Neural progenitor cell (in vitro differentiated cells): ENCODE measurements at regions not wholly inside any gene's neighbourhood (a gene's known extent, or its start where the extent isn't known, plus 50 kb on each side); places are given as distances from the start of the nearest gene placed in this dataset.
A peak's percentile ranks its signal among the peaks of the same experiment; 100 is the strongest.

Experiments used
- DNase-seq: peaks from one replicate; pipeline ENCODE4 v3.0.0-alpha.2; 2016; ENCODE audit warnings: low spot score
- H2AFZ ChIP-seq: fragments of 200-600 bp; sonication (generic); replicated peaks from 2 replicates; pipeline ENCODE4 v1.6.1; 2016; ENCODE audit warnings: antibody characterized with exemption
- H3F3A ChIP-seq: fragments of 200-600 bp; sonication (generic); 2 replicates; pipeline ENCODE4 v1.6.1; 2016; ENCODE audit warnings: antibody characterized with exemption, low read depth
- H3K27ac ChIP-seq: fragments of 200-600 bp; sonication (generic); 2 replicates; pipeline ENCODE4 v1.5.1; 2016; ENCODE audit warnings: mild to moderate bottlenecking
- H3K27me3 ChIP-seq: fragments of 200-600 bp; sonication (generic); 2 replicates; pipeline ENCODE4 v1.6.1; 2016; ENCODE audit warnings: mild to moderate bottlenecking, moderate library complexity
- H3K36me3 ChIP-seq: fragments of 200-600 bp; sonication (generic); 2 replicates; pipeline ENCODE4 v1.5.1; 2016
- H3K4me1 ChIP-seq: fragments of 200-600 bp; sonication (generic); 2 replicates; pipeline ENCODE4 v1.6.1; 2016; ENCODE audit warnings: mixed run types
- H3K4me2 ChIP-seq: fragments of 200-600 bp; sonication (generic); 2 replicates; pipeline ENCODE4 v1.6.1; 2016
- H3K4me3 ChIP-seq: fragments of 200-600 bp; sonication (generic); 2 replicates; pipeline ENCODE4 v1.5.1; 2016
- H3K79me2 ChIP-seq: fragments of 200-600 bp; sonication (generic); 2 replicates; pipeline ENCODE4 v1.6.1; 2016; ENCODE audit warnings: low read depth
- H3K9ac ChIP-seq: fragments of 200-600 bp; sonication (generic); 2 replicates; pipeline ENCODE4 v1.6.1; 2016
- H3K9me3 ChIP-seq: fragments of 200-600 bp; sonication (generic); 2 replicates; pipeline ENCODE4 v1.5.1; 2016; ENCODE audit warnings: low read depth
- H4K20me1 ChIP-seq: fragments of 200-600 bp; sonication (generic); 2 replicates; pipeline ENCODE4 v1.6.1; 2016; ENCODE audit warnings: low read depth
- H3K27ac Mint-ChIP-seq: 3 replicates; pipeline ENCODE4 v1.8.0; 2021; ENCODE audit warnings: mixed read lengths
- H3K27me3 Mint-ChIP-seq: 2 replicates; pipeline ENCODE4 v1.8.0; 2022; ENCODE audit warnings: low read depth, mild to moderate bottlenecking, inconsistent platforms, moderate library complexity, mixed read lengths; ENCODE audit not compliant: insufficient read depth
- H3K36me3 Mint-ChIP-seq: 3 replicates; pipeline ENCODE4 v1.8.0; 2021; ENCODE audit warnings: mixed read lengths
- H3K4me1 Mint-ChIP-seq: 3 replicates; pipeline ENCODE4 v1.8.0; 2021; ENCODE audit warnings: mixed read lengths
- H3K4me3 Mint-ChIP-seq: 3 replicates; pipeline ENCODE4 v1.8.0; 2021; ENCODE audit warnings: mild to moderate bottlenecking, moderate library complexity, mixed read lengths
- H3K9me3 Mint-ChIP-seq: 3 replicates; pipeline ENCODE4 v1.8.0; 2020; ENCODE audit warnings: mixed read lengths
- EZH2 ChIP-seq: fragments of 200-600 bp; sonication (generic); IDR thresholded peaks from 2 replicates; pipeline ENCODE4 v1.6.1; 2017; ENCODE audit warnings: antibody characterized with exemption, mild to moderate bottlenecking, moderate library complexity
- EZH2phosphoT487 ChIP-seq: fragments of 200-600 bp; sonication (generic); IDR thresholded peaks from 2 replicates; pipeline ENCODE4 v1.6.1; 2017; ENCODE audit warnings: antibody characterized with exemption
- TF ChIP-seq, protein P1 (sequence below): fragments of 200-600 bp; sonication (generic); IDR thresholded peaks from 2 replicates; pipeline ENCODE4 v1.5.1; 2017; ENCODE audit warnings: antibody characterized with exemption, mild to moderate bottlenecking

DNA sequence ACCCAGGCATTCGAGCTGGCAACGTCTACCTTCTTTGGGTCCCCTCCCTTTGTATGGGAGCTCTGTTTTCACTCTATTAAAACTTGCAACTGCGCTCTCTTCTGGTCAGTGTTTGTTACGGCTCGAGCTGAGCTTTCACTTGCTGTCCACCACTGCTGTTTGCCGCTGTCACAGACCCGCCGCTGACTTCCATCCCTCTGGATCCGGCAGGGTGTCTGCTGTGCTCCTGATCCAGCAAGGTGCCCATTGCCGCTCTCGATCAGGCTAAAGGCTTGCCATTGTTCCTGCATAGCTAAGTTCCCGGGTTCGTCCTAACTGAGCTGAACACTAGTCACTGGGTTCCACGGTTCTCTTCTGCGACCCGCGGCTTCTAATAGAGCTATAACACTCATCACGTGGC, 183.5 kb upstream of the GALNTL6 start:
- peaks cover 3% of the 10 kb centered on the region for H3K27me3 Mint-ChIP-seq
- DNase-seq = peak; percentile 25
- no peaks in the 10 kb centered on the region for H3K4me1 ChIP-seq
- peak overlapping the region; percentile 34 for H3K27ac Mint-ChIP-seq
- no peaks in the 10 kb centered on the region for H3K79me2 ChIP-seq
- H3K4me3 ChIP-seq = no peak overlapping the region
- no peaks in the 10 kb centered on the region for H4K20me1 ChIP-seq
- H2AFZ ChIP-seq = no peak overlapping the region
- no peaks in the 10 kb centered on the region for H3K9me3 ChIP-seq
- no peaks in the 10 kb centered on the region for H3K27me3 ChIP-seq
- H3K9ac ChIP-seq = no peak overlapping the region
- H3K4me2 ChIP-seq = no peak overlapping the region
- no peaks in the 10 kb centered on the region for H3K36me3 Mint-ChIP-seq
- no peak for TF ChIP-seq EZH2
- TF ChIP-seq, protein P1, sequence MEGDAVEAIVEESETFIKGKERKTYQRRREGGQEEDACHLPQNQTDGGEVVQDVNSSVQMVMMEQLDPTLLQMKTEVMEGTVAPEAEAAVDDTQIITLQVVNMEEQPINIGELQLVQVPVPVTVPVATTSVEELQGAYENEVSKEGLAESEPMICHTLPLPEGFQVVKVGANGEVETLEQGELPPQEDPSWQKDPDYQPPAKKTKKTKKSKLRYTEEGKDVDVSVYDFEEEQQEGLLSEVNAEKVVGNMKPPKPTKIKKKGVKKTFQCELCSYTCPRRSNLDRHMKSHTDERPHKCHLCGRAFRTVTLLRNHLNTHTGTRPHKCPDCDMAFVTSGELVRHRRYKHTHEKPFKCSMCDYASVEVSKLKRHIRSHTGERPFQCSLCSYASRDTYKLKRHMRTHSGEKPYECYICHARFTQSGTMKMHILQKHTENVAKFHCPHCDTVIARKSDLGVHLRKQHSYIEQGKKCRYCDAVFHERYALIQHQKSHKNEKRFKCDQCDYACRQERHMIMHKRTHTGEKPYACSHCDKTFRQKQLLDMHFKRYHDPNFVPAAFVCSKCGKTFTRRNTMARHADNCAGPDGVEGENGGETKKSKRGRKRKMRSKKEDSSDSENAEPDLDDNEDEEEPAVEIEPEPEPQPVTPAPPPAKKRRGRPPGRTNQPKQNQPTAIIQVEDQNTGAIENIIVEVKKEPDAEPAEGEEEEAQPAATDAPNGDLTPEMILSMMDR = no peak
- no peak for TF ChIP-seq EZH2phosphoT487
- H3F3A ChIP-seq = no peaks in the 10 kb centered on the region
- H3K4me3 Mint-ChIP-seq = no peak overlapping the region
- no peak overlapping the region for H3K27ac ChIP-seq
- no peaks in the 10 kb centered on the region for H3K36me3 ChIP-seq
- peaks cover 4% of the 10 kb centered on the region for H3K9me3 Mint-ChIP-seq
- H3K4me1 Mint-ChIP-seq = no peaks in the 10 kb centered on the region

DNA sequence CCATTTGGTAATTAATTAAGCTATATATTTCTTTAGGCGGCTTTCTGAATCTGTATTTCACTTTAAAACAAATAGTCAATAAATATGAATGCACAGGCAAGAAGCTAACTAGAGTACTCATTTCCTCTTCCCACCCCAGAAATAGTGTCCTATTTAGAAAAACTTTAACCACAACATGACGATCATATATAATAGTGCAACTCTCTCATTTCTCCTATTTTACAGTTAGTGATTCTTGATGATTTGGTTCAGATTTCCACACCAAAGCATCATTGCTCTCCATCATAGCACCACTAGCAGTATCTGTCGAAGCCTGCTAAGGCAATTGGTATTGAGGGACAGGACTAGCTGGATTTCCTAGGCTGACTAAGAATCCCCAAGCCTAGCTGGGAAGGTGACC, 184.0 kb upstream of the GALNTL6 start:
- no peak for TF ChIP-seq EZH2
- TF ChIP-seq EZH2phosphoT487 = no peak
- TF ChIP-seq, protein P1 = no peak
- peaks cover 4% of the 10 kb centered on the region for H3K9me3 Mint-ChIP-seq
- no peak for DNase-seq
- H3K4me1 ChIP-seq = no peaks in the 10 kb centered on the region
- no peak overlapping the region for H2AFZ ChIP-seq
- H3K9ac ChIP-seq = no peak overlapping the region
- H3K27ac Mint-ChIP-seq = no peak overlapping the region
- no peaks in the 10 kb centered on the region for H3K9me3 ChIP-seq
- no peaks in the 10 kb centered on the region for H3K27me3 Mint-ChIP-seq
- no peaks in the 10 kb centered on the region for H3K36me3 Mint-ChIP-seq
- no peaks in the 10 kb centered on the region for H3K4me1 Mint-ChIP-seq
- H3K27me3 ChIP-seq = no peaks in the 10 kb centered on the region
- no peak overlapping the region for H3K4me3 ChIP-seq
- H3K4me2 ChIP-seq = no peak overlapping the region
- no peaks in the 10 kb centered on the region for H3K36me3 ChIP-seq
- no peak overlapping the region for H3K4me3 Mint-ChIP-seq
- no peaks in the 10 kb centered on the region for H4K20me1 ChIP-seq
- H3K27ac ChIP-seq = no peak overlapping the region
- H3F3A ChIP-seq = no peaks in the 10 kb centered on the region
- no peaks in the 10 kb centered on the region for H3K79me2 ChIP-seq

DNA sequence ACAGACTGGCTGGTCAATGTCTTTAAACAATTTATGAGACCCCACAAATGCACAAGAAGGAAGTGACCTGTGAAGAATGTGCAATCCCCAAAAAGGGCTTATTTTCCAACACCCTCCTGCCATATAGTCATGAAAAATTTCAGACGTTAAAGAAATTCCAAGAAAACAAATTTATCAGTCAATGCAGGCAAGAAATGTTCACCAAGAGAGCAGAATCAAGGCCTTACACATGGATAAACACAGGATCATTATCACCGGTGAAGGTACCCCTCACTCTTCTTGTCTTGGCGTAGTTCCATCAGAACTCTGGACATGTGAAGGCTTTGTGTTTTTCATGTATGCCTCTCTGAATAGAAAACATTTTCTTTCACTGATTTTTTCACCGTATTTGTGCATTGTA, 186.7 kb upstream of the GALNTL6 start:
- Histone ChIP-seq H3F3A (no peaks in the 10 kb centered on the region), H3K27me3 (no peaks in the 10 kb centered on the region), H3K4me2 (no peak overlapping the region), H3K4me1 (no peaks in the 10 kb centered on the region), H3K36me3 (no peaks in the 10 kb centered on the region), H2AFZ (no peak overlapping the region), H3K9me3 (no peaks in the 10 kb centered on the region), H3K27ac (no peak overlapping the region), H4K20me1 (no peaks in the 10 kb centered on the region), H3K4me3 (no peak overlapping the region), H3K79me2 (no peaks in the 10 kb centered on the region), H3K9ac (no peak overlapping the region)
- DNase-seq = no peak
- Mint-ChIP-seq H3K27me3 (no peaks in the 10 kb centered on the region), H3K4me3 (no peak overlapping the region), H3K9me3 (no peaks in the 10 kb centered on the region), H3K36me3 (no peaks in the 10 kb centered on the region), H3K27ac (no peak overlapping the region), H3K4me1 (no peaks in the 10 kb centered on the region)
- TF ChIP-seq, protein P1 = no peak

DNA sequence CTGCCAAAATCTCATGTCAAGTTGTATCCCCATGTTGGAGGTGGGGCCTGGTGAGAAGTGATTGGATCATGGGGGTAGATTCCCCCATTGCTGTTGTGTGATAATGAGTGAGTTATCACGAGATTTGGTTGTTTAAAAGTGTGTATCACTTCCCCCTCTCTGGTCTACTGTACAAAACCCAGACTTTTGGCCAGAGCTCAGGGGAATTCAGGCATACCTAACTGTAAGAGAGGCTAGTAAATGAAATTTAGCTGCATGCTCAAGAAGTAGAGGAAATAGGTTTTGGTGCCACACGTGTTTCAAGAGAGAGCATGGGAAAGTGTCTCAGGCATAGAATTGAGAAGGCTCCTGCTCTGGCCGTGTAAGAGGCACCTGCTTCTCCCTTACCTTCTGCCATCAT, 190.5 kb upstream of the GALNTL6 start:
- DNase-seq = no peak
- Histone ChIP-seq H3K36me3 (no peaks in the 10 kb centered on the region), H3K4me3 (no peak overlapping the region), H2AFZ (no peak overlapping the region), H3K27me3 (no peaks in the 10 kb centered on the region), H3K4me1 (no peaks in the 10 kb centered on the region), H3K9ac (no peak overlapping the region), H3K79me2 (no peaks in the 10 kb centered on the region), H3K27ac (no peak overlapping the region), H3K9me3 (no peaks in the 10 kb centered on the region), H3F3A (no peaks in the 10 kb centered on the region), H4K20me1 (no peaks in the 10 kb centered on the region), H3K4me2 (no peak overlapping the region)
- no peaks in the 10 kb centered on the region for H3K9me3 Mint-ChIP-seq
- H3K4me3 Mint-ChIP-seq = no peak overlapping the region
- TF ChIP-seq EZH2 = no peak
- no peak for TF ChIP-seq EZH2phosphoT487
- TF ChIP-seq, protein P1 = no peak
- H3K27me3 Mint-ChIP-seq = peaks cover 2% of the 10 kb centered on the region
- H3K4me1 Mint-ChIP-seq = no peaks in the 10 kb centered on the region
- H3K36me3 Mint-ChIP-seq = no peaks in the 10 kb centered on the region
- H3K27ac Mint-ChIP-seq = no peak overlapping the region
